ENCODE measurements at regions not wholly inside any gene's neighbourhood (a gene's known extent, or its start where the extent isn't known, plus 50 kb on each side); places are given as distances from the start of the nearest gene placed in this dataset.

- Histone ChIP-seq H3K9me3 (ENCODE audit: low read length) (no peaks in the 10 kb centered on the region), H3K36me3 (ENCODE audit: insufficient read depth, low read length) (no peaks in the 10 kb centered on the region), H3K4me3 (ENCODE audit: low read length) (no peak overlapping the region)
Measured at GRCh38 chr16:7017006-7017662, 315.5 kb upstream of the RBFOX1 start.

GRCh38 chr16:7014756-7015155, 317.9 kb upstream of the RBFOX1 start:
- H3K4me1 ChIP-seq (ENCODE audit: insufficient read depth, low read length): no peaks in the 10 kb centered on the region
- no peak overlapping the region for H3K4me3 ChIP-seq (ENCODE audit: low read length)
- no peaks in the 10 kb centered on the region for H3K36me3 ChIP-seq (ENCODE audit: insufficient read depth, low read length)
- no peaks in the 10 kb centered on the region for H3K27me3 ChIP-seq (ENCODE audit: insufficient read depth, low read length)
- no peaks in the 10 kb centered on the region for H3K9me3 ChIP-seq (ENCODE audit: low read length)
- no peak overlapping the region for H2AFZ ChIP-seq (ENCODE audit: low read depth, low read length)

More at GRCh38 chr16:7017006-7017662, 315.5 kb upstream of the RBFOX1 start:
- H3K4me1 ChIP-seq (ENCODE audit: insufficient read depth, low read length): no peaks in the 10 kb centered on the region
- H2AFZ ChIP-seq (ENCODE audit: low read depth, low read length): no peak overlapping the region
- H3K27me3 ChIP-seq (ENCODE audit: insufficient read depth, low read length): no peaks in the 10 kb centered on the region

GRCh38 chr16:7013990-7014389, 318.7 kb upstream of the RBFOX1 start:
- Histone ChIP-seq H3K4me3 (ENCODE audit: low read length) (no peak overlapping the region), H2AFZ (ENCODE audit: low read depth, low read length) (no peak overlapping the region), H3K4me1 (ENCODE audit: insufficient read depth, low read length) (no peaks in the 10 kb centered on the region), H3K27me3 (ENCODE audit: insufficient read depth, low read length) (no peaks in the 10 kb centered on the region), H3K9me3 (ENCODE audit: low read length) (no peaks in the 10 kb centered on the region), H3K36me3 (ENCODE audit: insufficient read depth, low read length) (no peaks in the 10 kb centered on the region)

- Histone ChIP-seq H3K9me3 (ENCODE audit: low read length) (no peaks in the 10 kb centered on the region), H3K4me3 (ENCODE audit: low read length) (no peak overlapping the region), H3K4me1 (ENCODE audit: insufficient read depth, low read length) (no peaks in the 10 kb centered on the region), H3K27me3 (ENCODE audit: insufficient read depth, low read length) (no peaks in the 10 kb centered on the region), H2AFZ (ENCODE audit: low read depth, low read length) (no peak overlapping the region), H3K36me3 (ENCODE audit: insufficient read depth, low read length) (no peaks in the 10 kb centered on the region)
Measured at GRCh38 chr16:7004266-7004665, 328.4 kb upstream of the RBFOX1 start.

- Histone ChIP-seq H3K4me3 (ENCODE audit: low read length) (no peak overlapping the region), H3K36me3 (ENCODE audit: insufficient read depth, low read length) (no peaks in the 10 kb centered on the region), H3K27me3 (ENCODE audit: insufficient read depth, low read length) (no peaks in the 10 kb centered on the region), H2AFZ (ENCODE audit: low read depth, low read length) (no peak overlapping the region), H3K4me1 (ENCODE audit: insufficient read depth, low read length) (no peaks in the 10 kb centered on the region), H3K9me3 (ENCODE audit: low read length) (no peaks in the 10 kb centered on the region)
Measured at GRCh38 chr16:6993544-6993943, 339.1 kb upstream of the RBFOX1 start.

- Histone ChIP-seq H3K4me1 (ENCODE audit: insufficient read depth, low read length) (no peaks in the 10 kb centered on the region), H2AFZ (ENCODE audit: low read depth, low read length) (no peak overlapping the region), H3K9me3 (ENCODE audit: low read length) (no peaks in the 10 kb centered on the region), H3K4me3 (ENCODE audit: low read length) (no peak overlapping the region), H3K27me3 (ENCODE audit: insufficient read depth, low read length) (no peaks in the 10 kb centered on the region), H3K36me3 (ENCODE audit: insufficient read depth, low read length) (no peaks in the 10 kb centered on the region)
Measured at GRCh38 chr16:6988846-6989245, 343.8 kb upstream of the RBFOX1 start.

GRCh38 chr16:6977916-6978315, 354.7 kb upstream of the RBFOX1 start:
- Histone ChIP-seq H3K9me3 (ENCODE audit: low read length) (no peaks in the 10 kb centered on the region), H3K4me3 (ENCODE audit: low read length) (no peak overlapping the region), H3K27me3 (ENCODE audit: insufficient read depth, low read length) (no peaks in the 10 kb centered on the region), H3K36me3 (ENCODE audit: insufficient read depth, low read length) (no peaks in the 10 kb centered on the region), H3K4me1 (ENCODE audit: insufficient read depth, low read length) (no peaks in the 10 kb centered on the region), H2AFZ (ENCODE audit: low read depth, low read length) (no peak overlapping the region)

GRCh38 chr16:6977291-6977690, 355.4 kb upstream of the RBFOX1 start:
- H3K4me1 ChIP-seq (ENCODE audit: insufficient read depth, low read length): no peaks in the 10 kb centered on the region
- H3K36me3 ChIP-seq (ENCODE audit: insufficient read depth, low read length): no peaks in the 10 kb centered on the region
- no peak overlapping the region for H3K4me3 ChIP-seq (ENCODE audit: low read length)
- no peaks in the 10 kb centered on the region for H3K9me3 ChIP-seq (ENCODE audit: low read length)
- no peaks in the 10 kb centered on the region for H3K27me3 ChIP-seq (ENCODE audit: insufficient read depth, low read length)
- no peak overlapping the region for H2AFZ ChIP-seq (ENCODE audit: low read depth, low read length)

- Histone ChIP-seq H3K4me1 (ENCODE audit: insufficient read depth, low read length) (no peaks in the 10 kb centered on the region), H3K27me3 (ENCODE audit: insufficient read depth, low read length) (no peaks in the 10 kb centered on the region), H3K9me3 (ENCODE audit: low read length) (no peaks in the 10 kb centered on the region), H3K4me3 (ENCODE audit: low read length) (no peak overlapping the region), H3K36me3 (ENCODE audit: insufficient read depth, low read length) (no peaks in the 10 kb centered on the region), H2AFZ (ENCODE audit: low read depth, low read length) (no peak overlapping the region)
Measured at GRCh38 chr16:6976716-6977115, 355.9 kb upstream of the RBFOX1 start.

- no peaks in the 10 kb centered on the region for H3K36me3 ChIP-seq (ENCODE audit: insufficient read depth, low read length)
- no peaks in the 10 kb centered on the region for H3K27me3 ChIP-seq (ENCODE audit: insufficient read depth, low read length)
- no peaks in the 10 kb centered on the region for H3K9me3 ChIP-seq (ENCODE audit: low read length)
- H3K4me1 ChIP-seq (ENCODE audit: insufficient read depth, low read length): no peaks in the 10 kb centered on the region
- H3K4me3 ChIP-seq (ENCODE audit: low read length): no peak overlapping the region
- no peak overlapping the region for H2AFZ ChIP-seq (ENCODE audit: low read depth, low read length)
Measured at GRCh38 chr16:6970171-6970857, 362.3 kb upstream of the RBFOX1 start.

- Histone ChIP-seq H3K4me3 (ENCODE audit: low read length) (no peak overlapping the region), H3K9me3 (ENCODE audit: low read length) (no peaks in the 10 kb centered on the region), H3K4me1 (ENCODE audit: insufficient read depth, low read length) (no peaks in the 10 kb centered on the region), H2AFZ (ENCODE audit: low read depth, low read length) (no peak overlapping the region), H3K27me3 (ENCODE audit: insufficient read depth, low read length) (no peaks in the 10 kb centered on the region), H3K36me3 (ENCODE audit: insufficient read depth, low read length) (no peaks in the 10 kb centered on the region)
Measured at GRCh38 chr16:6969594-6969993, 363.1 kb upstream of the RBFOX1 start.

- Histone ChIP-seq H3K4me1 (ENCODE audit: insufficient read depth, low read length) (no peaks in the 10 kb centered on the region), H3K27me3 (ENCODE audit: insufficient read depth, low read length) (no peaks in the 10 kb centered on the region), H3K36me3 (ENCODE audit: insufficient read depth, low read length) (no peaks in the 10 kb centered on the region), H3K9me3 (ENCODE audit: low read length) (no peaks in the 10 kb centered on the region), H3K4me3 (ENCODE audit: low read length) (no peak overlapping the region), H2AFZ (ENCODE audit: low read depth, low read length) (no peak overlapping the region)
Measured at GRCh38 chr16:6967796-6968320, 364.8 kb upstream of the RBFOX1 start.

GRCh38 chr16:6966925-6967324, 365.7 kb upstream of the RBFOX1 start:
- no peaks in the 10 kb centered on the region for H3K9me3 ChIP-seq (ENCODE audit: low read length)
- no peaks in the 10 kb centered on the region for H3K27me3 ChIP-seq (ENCODE audit: insufficient read depth, low read length)

More at GRCh38 chr16:6966925-6967324, 365.7 kb upstream of the RBFOX1 start:
- Histone ChIP-seq H3K36me3 (ENCODE audit: insufficient read depth, low read length) (no peaks in the 10 kb centered on the region), H3K4me3 (ENCODE audit: low read length) (no peak overlapping the region), H3K4me1 (ENCODE audit: insufficient read depth, low read length) (no peaks in the 10 kb centered on the region), H2AFZ (ENCODE audit: low read depth, low read length) (no peak overlapping the region)

All from neuron (in vitro differentiated cells).